CD4-positive, CD25-positive, alpha-beta regulatory T cell (primary cell): ENCODE measurements at regions not wholly inside any gene's neighbourhood (a gene's known extent, or its start where the extent isn't known, plus 50 kb on each side); places are given as distances from the start of the nearest gene placed in this dataset.

Source experiments
- ATAC-seq, 2 donors: fragments of 150-1000 bp; cut with Tn5 transposase; one replicate each; pipeline ENCODE4 v1.10.0; 2021; ENCODE audit warnings: low read depth in 2 of 2, moderate number of reproducible peaks in 2 of 2, moderate library complexity in 1 of 2
- DNase-seq, 3 donors: peaks; one replicate each; pipeline versions ENCODE4 v3.0.0 to v3.0.0-alpha.2; 2012 to 2022; ENCODE audit warnings: mixed read lengths in 1 of 3
- H3K27ac ChIP-seq: one replicate; pipeline ENCODE4 v1.7.0; 2013; ENCODE audit warnings: mild to moderate bottlenecking, low read length; ENCODE audit not compliant: insufficient read depth, poor library complexity, severe bottlenecking
- H3K27me3 ChIP-seq: one replicate; pipeline ENCODE4 v1.7.0; 2013; ENCODE audit warnings: low read length; ENCODE audit not compliant: control insufficient read depth, insufficient read depth
- H3K36me3 ChIP-seq: one replicate; pipeline ENCODE4 v1.7.0; 2013; ENCODE audit warnings: mild to moderate bottlenecking, low read length, moderate library complexity; ENCODE audit not compliant: control insufficient read depth, insufficient read depth
- H3K4me1 ChIP-seq: 2 replicates; pipeline ENCODE4 v1.7.0; 2013; ENCODE audit warnings: mild to moderate bottlenecking, low read length; ENCODE audit not compliant: insufficient read depth, control insufficient read depth, poor library complexity, severe bottlenecking
- H3K4me3 ChIP-seq: one replicate; pipeline ENCODE4 v1.7.0; 2013; ENCODE audit warnings: low read depth, mild to moderate bottlenecking, low read length, moderate library complexity
- H3K9me3 ChIP-seq, 2 experiments: 1 replicate in 1 of 2; 2 replicates in 1 of 2; pipeline ENCODE4 v1.7.0; 2013; ENCODE audit warnings: low read length in 2 of 2, mild to moderate bottlenecking in 1 of 2, moderate library complexity in 1 of 2; ENCODE audit not compliant: control insufficient read depth in 2 of 2
- H3K27ac Mint-ChIP-seq, 3 donors: one replicate each; pipeline ENCODE4 v1.8.0; 2020 to 2022; ENCODE audit warnings: mild to moderate bottlenecking in 3 of 3, mixed read lengths in 3 of 3, moderate library complexity in 2 of 3
- H3K27me3 Mint-ChIP-seq: one replicate; pipeline ENCODE4 v1.8.0; 2022; ENCODE audit warnings: mild to moderate bottlenecking, mixed read lengths
- H3K36me3 Mint-ChIP-seq: one replicate; pipeline ENCODE4 v1.8.0; 2020; ENCODE audit warnings: mixed read lengths
- H3K4me1 Mint-ChIP-seq, 4 donors: one replicate each; pipeline ENCODE4 v1.8.0; 2020 to 2022; ENCODE audit warnings: mixed read lengths in 4 of 4, mild to moderate bottlenecking in 1 of 4
- H3K4me3 Mint-ChIP-seq, 4 donors: one replicate each; pipeline ENCODE4 v1.8.0; 2020 to 2022; ENCODE audit warnings: mild to moderate bottlenecking in 4 of 4, mixed read lengths in 4 of 4, moderate library complexity in 3 of 4
- H3K9me3 Mint-ChIP-seq, 7 donors: one replicate each; pipeline ENCODE4 v1.8.0; 2020 to 2022; ENCODE audit warnings: mixed read lengths in 7 of 7, mild to moderate bottlenecking in 3 of 7, moderate library complexity in 2 of 7

- no peak for DNase-seq
- Histone ChIP-seq H3K27me3 (no peaks in the 10 kb centered on the region), H3K27ac (no peak overlapping the region), H3K4me3 (no peak overlapping the region), H3K4me1 (no peaks in the 10 kb centered on the region), H3K9me3 (no peaks in the 10 kb centered on the region), H3K36me3 (no peaks in the 10 kb centered on the region)
- H3K4me3 Mint-ChIP-seq = no peak overlapping the region
- H3K36me3 Mint-ChIP-seq = no peaks in the 10 kb centered on the region
- no peaks in the 10 kb centered on the region for H3K4me1 Mint-ChIP-seq
- ATAC-seq = no peak
- no peak overlapping the region for H3K27ac Mint-ChIP-seq
- H3K27me3 Mint-ChIP-seq = no peaks in the 10 kb centered on the region
- peaks cover 0 to 1% (median 0%) of the 10 kb centered on the region in 7 donors for H3K9me3 Mint-ChIP-seq
Measured at GRCh38 chrY:8562456-8563090, 774.7 kb upstream of the TSPY4 start.

GRCh38 chrY:8564421-8564820 is 772.8 kb upstream of the TSPY4 start:
- Mint-ChIP-seq H3K4me1 (no peaks in the 10 kb centered on the region), H3K9me3 (peaks cover 0 to 1% (median 0%) of the 10 kb centered on the region in 7 donors), H3K36me3 (no peaks in the 10 kb centered on the region), H3K27ac (no peak overlapping the region), H3K27me3 (no peaks in the 10 kb centered on the region), H3K4me3 (no peak overlapping the region)
- Histone ChIP-seq H3K4me1 (no peaks in the 10 kb centered on the region), H3K4me3 (no peak overlapping the region), H3K27ac (no peak overlapping the region), H3K27me3 (no peaks in the 10 kb centered on the region), H3K36me3 (no peaks in the 10 kb centered on the region), H3K9me3 (no peaks in the 10 kb centered on the region)
- no peak for DNase-seq
- no peak for ATAC-seq

DNA sequence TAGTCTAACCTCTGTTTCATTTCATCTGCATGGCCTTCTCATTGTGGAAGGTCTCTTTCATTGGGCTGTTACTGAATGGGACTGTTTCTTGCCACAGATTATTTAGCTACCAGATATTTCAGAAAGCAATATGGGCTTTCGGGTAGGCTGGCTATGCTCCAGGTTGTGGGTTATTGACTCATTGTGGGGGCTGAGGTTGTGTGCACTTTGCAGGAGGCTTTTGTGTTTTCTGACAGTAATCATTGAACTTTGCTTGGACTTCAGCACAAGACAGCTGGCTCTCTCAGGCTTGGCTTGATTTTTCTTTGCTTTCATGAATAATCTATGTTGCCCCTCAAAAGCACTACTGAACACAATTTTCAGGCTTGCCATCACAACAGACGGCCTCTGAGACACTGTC is 771.1 kb upstream of the TSPY4 start:
- H3K9me3 ChIP-seq = no peaks in the 10 kb centered on the region
- ATAC-seq = no peak
- no peaks in the 10 kb centered on the region for H3K4me1 Mint-ChIP-seq
- H3K36me3 ChIP-seq = no peaks in the 10 kb centered on the region
- no peak overlapping the region for H3K27ac ChIP-seq
- no peak overlapping the region for H3K4me3 ChIP-seq
- no peaks in the 10 kb centered on the region for H3K36me3 Mint-ChIP-seq
- no peak overlapping the region for H3K4me3 Mint-ChIP-seq
- no peaks in the 10 kb centered on the region for H3K27me3 ChIP-seq
- no peaks in the 10 kb centered on the region for H3K4me1 ChIP-seq
- no peak for DNase-seq
- peak overlapping the region in 1 of 3 donors; percentile 43 for H3K27ac Mint-ChIP-seq
- H3K9me3 Mint-ChIP-seq = peaks cover 0 to 1% (median 0%) of the 10 kb centered on the region in 7 donors
- no peaks in the 10 kb centered on the region for H3K27me3 Mint-ChIP-seq

DNA sequence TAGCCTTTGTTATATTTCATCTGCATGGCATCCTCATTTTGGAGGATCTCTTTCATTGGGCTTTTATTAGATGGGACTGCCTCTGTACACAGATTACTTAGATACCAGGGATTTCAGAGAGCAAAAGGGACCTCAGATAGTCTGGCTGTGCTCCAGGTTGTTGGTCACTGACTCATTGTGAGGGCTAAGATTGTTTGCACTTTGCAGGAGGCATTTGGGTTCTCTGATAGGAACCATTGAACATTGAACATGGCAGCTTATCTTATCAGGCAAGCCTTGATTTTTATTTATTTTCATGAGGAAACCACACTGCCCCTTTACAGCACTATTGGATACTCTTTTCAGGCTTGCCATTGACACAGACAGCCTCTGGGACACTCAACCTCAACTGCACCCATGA is 766.9 kb upstream of the TSPY4 start:
- Mint-ChIP-seq H3K4me3 (no peak overlapping the region), H3K4me1 (no peaks in the 10 kb centered on the region), H3K27ac (no peak overlapping the region), H3K9me3 (no peaks in the 10 kb centered on the region), H3K36me3 (no peaks in the 10 kb centered on the region), H3K27me3 (no peaks in the 10 kb centered on the region)
- Histone ChIP-seq H3K4me1 (no peaks in the 10 kb centered on the region), H3K36me3 (no peaks in the 10 kb centered on the region), H3K4me3 (no peak overlapping the region), H3K27ac (no peak overlapping the region), H3K27me3 (no peaks in the 10 kb centered on the region), H3K9me3 (no peaks in the 10 kb centered on the region)
- no peak for DNase-seq
- no peak for ATAC-seq

DNA sequence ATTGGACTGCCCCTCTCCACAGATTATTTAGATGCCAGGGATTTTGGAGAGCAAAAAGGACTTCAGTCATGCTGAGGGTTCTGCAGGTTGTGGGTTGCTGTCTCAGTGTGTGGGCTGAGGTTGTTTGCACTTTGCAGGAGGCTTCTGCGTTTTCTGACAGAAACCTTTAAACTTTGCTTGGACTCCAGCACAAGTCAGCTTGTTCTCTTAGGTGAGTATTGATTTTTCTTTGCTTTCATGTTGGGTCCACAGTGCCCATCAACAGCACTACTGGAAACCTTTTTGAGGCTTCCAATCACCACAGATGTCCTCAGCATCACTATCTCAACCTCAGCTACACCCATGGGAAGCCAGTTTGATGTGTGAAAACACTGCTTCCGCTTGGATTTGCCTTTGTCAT is 764.3 kb upstream of the TSPY4 start:
- Histone ChIP-seq H3K9me3 (no peaks in the 10 kb centered on the region), H3K27me3 (no peaks in the 10 kb centered on the region), H3K27ac (no peak overlapping the region), H3K4me1 (no peaks in the 10 kb centered on the region), H3K36me3 (no peaks in the 10 kb centered on the region), H3K4me3 (no peak overlapping the region)
- Mint-ChIP-seq H3K27me3 (no peaks in the 10 kb centered on the region), H3K36me3 (no peaks in the 10 kb centered on the region), H3K4me3 (no peak overlapping the region), H3K27ac (no peak overlapping the region), H3K4me1 (no peaks in the 10 kb centered on the region), H3K9me3 (no peaks in the 10 kb centered on the region)
- DNase-seq (no peak), ATAC-seq (no peak)

GRCh38 chrY:8582277-8582850 is 754.9 kb upstream of the TSPY4 start:
- Histone ChIP-seq H3K9me3 (no peaks in the 10 kb centered on the region), H3K27me3 (no peaks in the 10 kb centered on the region), H3K27ac (no peak overlapping the region), H3K4me3 (no peak overlapping the region), H3K4me1 (no peaks in the 10 kb centered on the region), H3K36me3 (no peaks in the 10 kb centered on the region)
- Mint-ChIP-seq H3K4me3 (no peak overlapping the region), H3K36me3 (no peaks in the 10 kb centered on the region), H3K4me1 (no peaks in the 10 kb centered on the region), H3K9me3 (peaks cover 0 to 1% (median 0%) of the 10 kb centered on the region in 7 donors), H3K27me3 (no peaks in the 10 kb centered on the region), H3K27ac (no peak overlapping the region)
- no peak for DNase-seq
- no peak for ATAC-seq

GRCh38 chrY:8583191-8583590 is 754.1 kb upstream of the TSPY4 start:
- no peaks in the 10 kb centered on the region for H3K36me3 ChIP-seq
- ATAC-seq = no peak
- Mint-ChIP-seq H3K9me3 (peaks cover 0 to 1% (median 0%) of the 10 kb centered on the region in 7 donors), H3K27ac (no peak overlapping the region), H3K4me1 (no peaks in the 10 kb centered on the region), H3K4me3 (no peak overlapping the region), H3K27me3 (no peaks in the 10 kb centered on the region), H3K36me3 (no peaks in the 10 kb centered on the region)
- no peak overlapping the region for H3K27ac ChIP-seq
- no peaks in the 10 kb centered on the region for H3K27me3 ChIP-seq
- no peak overlapping the region for H3K4me3 ChIP-seq
- DNase-seq = no peak
- no peaks in the 10 kb centered on the region for H3K9me3 ChIP-seq
- H3K4me1 ChIP-seq = no peaks in the 10 kb centered on the region

DNA sequence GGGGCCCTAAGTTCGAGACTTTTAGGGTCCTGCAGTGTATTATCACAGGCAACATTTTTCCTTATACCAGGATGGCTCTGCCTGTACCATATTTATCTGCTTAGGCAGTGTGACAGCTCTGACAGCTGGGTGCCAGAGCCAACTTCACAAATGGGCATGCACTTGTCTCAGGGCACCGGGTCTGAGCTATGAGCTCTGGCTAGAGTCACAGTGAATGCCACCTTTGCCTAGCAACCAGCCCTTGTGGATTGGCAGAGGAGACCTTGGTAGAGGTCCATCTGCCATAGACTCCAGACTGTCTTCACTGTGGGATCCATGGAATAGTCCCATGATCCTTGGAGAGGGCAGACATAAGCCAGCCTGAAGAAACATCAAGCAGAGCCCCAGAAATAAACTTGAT is 746.6 kb upstream of the TSPY4 start:
- ATAC-seq = no peak
- no peak for DNase-seq
- no peaks in the 10 kb centered on the region for H3K27me3 Mint-ChIP-seq
- Histone ChIP-seq H3K4me1 (no peaks in the 10 kb centered on the region), H3K4me3 (no peak overlapping the region), H3K36me3 (no peaks in the 10 kb centered on the region), H3K27ac (no peak overlapping the region), H3K9me3 (no peaks in the 10 kb centered on the region), H3K27me3 (no peaks in the 10 kb centered on the region)
- H3K9me3 Mint-ChIP-seq = no peaks in the 10 kb centered on the region
- H3K4me3 Mint-ChIP-seq = no peak overlapping the region
- no peaks in the 10 kb centered on the region for H3K36me3 Mint-ChIP-seq
- no peaks in the 10 kb centered on the region for H3K4me1 Mint-ChIP-seq
- H3K27ac Mint-ChIP-seq = no peak overlapping the region
